H9 (cell line): ENCODE measurements at regions not wholly inside any gene's neighbourhood (a gene's known extent, or its start where the extent isn't known, plus 50 kb on each side); places are given as distances from the start of the nearest gene placed in this dataset.

Experiments
- DNase-seq: peaks from one replicate; pipeline ENCODE4 v3.0.0-alpha.2; 2017
- H2AFZ ChIP-seq: one replicate; pipeline ENCODE4 v1.6.1; 2013; ENCODE audit warnings: mild to moderate bottlenecking, low read length, control low read depth, moderate library complexity
- H2AK5ac ChIP-seq: 2 replicates; pipeline ENCODE4 v1.6.1; 2013; ENCODE audit warnings: low read length, control low read depth, mixed read lengths; ENCODE audit not compliant: insufficient read length
- H2BK120ac ChIP-seq: one replicate; pipeline ENCODE4 v1.6.1; 2013; ENCODE audit warnings: low read depth, mild to moderate bottlenecking, low read length, control low read depth, inconsistent platforms; ENCODE audit not compliant: poor library complexity, severe bottlenecking
- H2BK12ac ChIP-seq: 2 replicates; pipeline ENCODE4 v1.6.1; 2013; ENCODE audit warnings: low read length, control low read depth, mixed read lengths, low read depth; ENCODE audit not compliant: insufficient read length
- H2BK15ac ChIP-seq: 2 replicates; pipeline ENCODE4 v1.6.1; 2013; ENCODE audit warnings: low read depth, low read length, control low read depth
- H2BK20ac ChIP-seq: one replicate; pipeline ENCODE4 v1.6.1; 2013; ENCODE audit warnings: low read depth, mild to moderate bottlenecking, low read length, control low read depth, inconsistent platforms; ENCODE audit not compliant: poor library complexity, severe bottlenecking
- H2BK5ac ChIP-seq: 2 replicates; pipeline ENCODE4 v1.6.1; 2013; ENCODE audit warnings: low read length, control low read depth, mixed read lengths; ENCODE audit not compliant: insufficient read length
- H3K14ac ChIP-seq: 2 replicates; pipeline ENCODE4 v1.6.1; 2013; ENCODE audit warnings: low read length, control low read depth; ENCODE audit not compliant: insufficient read depth
- H3K18ac ChIP-seq: 2 replicates; pipeline ENCODE4 v1.6.1; 2013; ENCODE audit warnings: low read depth, mild to moderate bottlenecking, mixed read lengths, low read length, control low read depth; ENCODE audit not compliant: insufficient read length
- H3K23ac ChIP-seq: 2 replicates; pipeline ENCODE4 v1.6.1; 2013; ENCODE audit warnings: low read length, control low read depth, mixed read lengths, low read depth; ENCODE audit not compliant: insufficient read length
- H3K23me2 ChIP-seq: 2 replicates; pipeline ENCODE4 v1.6.1; 2013; ENCODE audit warnings: low read depth, mild to moderate bottlenecking, mixed read lengths, low read length, control low read depth; ENCODE audit not compliant: insufficient read length, poor library complexity, severe bottlenecking
- H3K27ac ChIP-seq: 2 replicates; pipeline ENCODE4 v1.5.1; 2013; ENCODE audit warnings: low read length, control low read depth, mixed read lengths, low read depth; ENCODE audit not compliant: insufficient read length
- H3K27me3 ChIP-seq: 2 replicates; pipeline ENCODE4 v1.6.1; 2013; ENCODE audit warnings: low read length, control low read depth, inconsistent platforms; ENCODE audit not compliant: insufficient read depth
- H3K4ac ChIP-seq: 2 replicates; pipeline ENCODE4 v1.6.1; 2013; ENCODE audit warnings: low read depth, mild to moderate bottlenecking, control low read depth, inconsistent platforms, low read length, moderate library complexity
- H3K4me1 ChIP-seq: 2 replicates; pipeline ENCODE4 v1.6.1; 2013; ENCODE audit warnings: low read length, control low read depth, inconsistent platforms; ENCODE audit not compliant: insufficient read depth
- H3K4me2 ChIP-seq: 2 replicates; pipeline ENCODE4 v1.6.1; 2013; ENCODE audit warnings: low read length, control low read depth, mixed read lengths; ENCODE audit not compliant: insufficient read length, insufficient read depth
- H3K56ac ChIP-seq: 2 replicates; pipeline ENCODE4 v1.6.1; 2013; ENCODE audit warnings: low read depth, mild to moderate bottlenecking, mixed read lengths, low read length, control low read depth; ENCODE audit not compliant: insufficient read length
- H3K79me1 ChIP-seq: 2 replicates; pipeline ENCODE4 v1.6.1; 2013; ENCODE audit warnings: low read depth, mild to moderate bottlenecking, moderate library complexity, low read length, control low read depth, inconsistent platforms; ENCODE audit not compliant: insufficient read depth, poor library complexity, severe bottlenecking
- H3K79me2 ChIP-seq: 2 replicates; pipeline ENCODE4 v1.6.1; 2013; ENCODE audit warnings: low read length, control low read depth, inconsistent platforms; ENCODE audit not compliant: insufficient read depth
- H3K9ac ChIP-seq: 2 replicates; pipeline ENCODE4 v1.6.1; 2013; ENCODE audit warnings: low read length, control low read depth, mixed read lengths; ENCODE audit not compliant: insufficient read length; ENCODE audit errors: extremely low read depth
- H3K9me3 ChIP-seq: one replicate; pipeline ENCODE4 v1.6.1; 2013; ENCODE audit warnings: low read depth, low read length, inconsistent platforms; ENCODE audit not compliant: control insufficient read depth
- H3T11ph ChIP-seq: one replicate; pipeline ENCODE4 v1.6.1; 2013; ENCODE audit warnings: mild to moderate bottlenecking, low read length, control low read depth, inconsistent platforms
- H4K20me1 ChIP-seq: one replicate; pipeline ENCODE4 v1.6.1; 2013; ENCODE audit not compliant: control insufficient read depth, insufficient read length, insufficient read depth
- H4K5ac ChIP-seq: 2 replicates; pipeline ENCODE4 v1.6.1; 2013; ENCODE audit warnings: low read depth, mild to moderate bottlenecking, mixed read lengths, low read length, control low read depth; ENCODE audit not compliant: insufficient read length
- H4K8ac ChIP-seq: replicated peaks from 2 replicates; pipeline ENCODE4 v1.6.1; 2013; ENCODE audit warnings: low read length, control low read depth, mixed read lengths, low read depth; ENCODE audit not compliant: insufficient read length
- H4K91ac ChIP-seq: 2 replicates; pipeline ENCODE4 v1.6.1; 2013; ENCODE audit warnings: low read depth, mild to moderate bottlenecking, moderate library complexity, mixed read lengths, low read length, control low read depth; ENCODE audit not compliant: insufficient read length
- H3K27ac Mint-ChIP-seq, 3 experiments: 2 replicates in 2 of 3; 3 replicates in 1 of 3; pipeline ENCODE4 v1.8.0; 2020 to 2021; ENCODE audit warnings: mixed read lengths in 3 of 3, mild to moderate bottlenecking in 1 of 3, moderate library complexity in 1 of 3
- H3K27me3 Mint-ChIP-seq: 2 replicates; pipeline ENCODE4 v1.8.0; 2021; ENCODE audit warnings: low read depth, mild to moderate bottlenecking, moderate library complexity, mixed read lengths
- H3K36me3 Mint-ChIP-seq, 3 experiments: 2 replicates in 2 of 3; 3 replicates in 1 of 3; pipeline ENCODE4 v1.8.0; 2020 to 2021; ENCODE audit warnings: low read depth in 3 of 3, mixed read lengths in 3 of 3; ENCODE audit not compliant: insufficient read depth in 1 of 3
- H3K4me1 Mint-ChIP-seq, 2 experiments: 2 replicates each; pipeline ENCODE4 v1.8.0; 2020; ENCODE audit warnings: mixed read lengths in 2 of 2
- H3K4me3 Mint-ChIP-seq, 2 experiments: 2 replicates in 1 of 2; 3 replicates in 1 of 2; pipeline ENCODE4 v1.8.0; 2020 to 2021; ENCODE audit warnings: mild to moderate bottlenecking in 2 of 2, mixed read lengths in 2 of 2, moderate library complexity in 1 of 2
- H3K9me3 Mint-ChIP-seq, 2 experiments: 2 replicates in 1 of 2; 3 replicates in 1 of 2; pipeline ENCODE4 v1.8.0; 2020; ENCODE audit warnings: mild to moderate bottlenecking in 2 of 2, mixed read lengths in 2 of 2, moderate library complexity in 1 of 2
- CTCF ChIP-seq: fragments of 200-600 bp; sonication (generic); conservative IDR thresholded peaks from 3 replicates; pipeline ENCODE4 v1.8.0; 2021; ENCODE audit warnings: antibody characterized with exemption, mild to moderate bottlenecking
- WGBS: extraction: QIAGEN DNeasy Blood & Tissue Kit; methylation state at CpG from one replicate; pipeline ENCODE4 v1.1.7; 2013; ENCODE audit warnings: missing lambda C conversion rate, low lambda C conversion rate, mixed read lengths; ENCODE audit not compliant: insufficient read length; ENCODE audit errors: extremely low coverage; 5-methylcytosine and 5-hydroxymethylcytosine counted together

- H3K27me3 ChIP-seq: no peaks in the 10 kb centered on the region
- DNase-seq: no peak
- no peak overlapping the region for H3K4me2 ChIP-seq
- no peak overlapping the region for H3K9ac ChIP-seq
- no peaks in the 10 kb centered on the region for H3K9me3 ChIP-seq
- H3K14ac ChIP-seq: no peak overlapping the region
- H2AK5ac ChIP-seq: no peak overlapping the region
- no peak overlapping the region for H2BK120ac ChIP-seq
- no peaks in the 10 kb centered on the region for H3K79me1 ChIP-seq
- no peak overlapping the region for H2BK15ac ChIP-seq
- Mint-ChIP-seq H3K9me3 (no peaks in the 10 kb centered on the region; a peak in 1 of 5 replicates), H3K27me3 (no peaks in the 10 kb centered on the region), H3K36me3 (no peaks in the 10 kb centered on the region), H3K4me3 (no peak overlapping the region), H3K27ac (peak overlapping the region in 1 of 3 experiments; percentile 1; a peak in 1 of 7 replicates), H3K4me1 (peaks cover 4% of the 10 kb centered on the region in 2 experiments; a peak in 3 of 4 replicates)
- no CpG with 5 or more reads among the region's 4 CpGs for WGBS
- no peak overlapping the region for H4K8ac ChIP-seq
- H3K56ac ChIP-seq: no peak overlapping the region
- H2BK20ac ChIP-seq: no peak overlapping the region
- no peak overlapping the region for H2BK12ac ChIP-seq
- no peaks in the 10 kb centered on the region; the same call in 1 of the 2 replicates for H3K4me1 ChIP-seq
- H3K23ac ChIP-seq: no peak overlapping the region
- no peak overlapping the region for H4K5ac ChIP-seq
- no peaks in the 10 kb centered on the region for H4K20me1 ChIP-seq
- no peak overlapping the region for H2BK5ac ChIP-seq
- no peak overlapping the region for H3K18ac ChIP-seq
- H3K27ac ChIP-seq: no peak overlapping the region
- H3K23me2 ChIP-seq: no peaks in the 10 kb centered on the region
- H3K4ac ChIP-seq: no peak overlapping the region
- no peak overlapping the region for H4K91ac ChIP-seq
- no peak overlapping the region for H2AFZ ChIP-seq
- no peak overlapping the region for H3T11ph ChIP-seq
- H3K79me2 ChIP-seq: no peaks in the 10 kb centered on the region
- TF ChIP-seq CTCF: no peak
These were observed 866.1 kb downstream of the NSUN3 start for GRCh38 chr3:94928921-94929320.
